ENCODE measurements at regions not wholly inside any gene's neighbourhood (a gene's known extent, or its start where the extent isn't known, plus 50 kb on each side); places are given as distances from the start of the nearest gene placed in this dataset.

- no peaks in the 10 kb centered on the region for H3K36me3 ChIP-seq (ENCODE audit: insufficient read depth)
- H3K27ac Mint-ChIP-seq: no peak overlapping the region
Measured at GRCh38 chr14:83041224-83041623, 1507.6 kb upstream of the SEL1L start.

GRCh38 chr14:83042858-83043257, 1509.2 kb upstream of the SEL1L start:
- H3K27me3 Mint-ChIP-seq (ENCODE audit: insufficient read depth, low read depth, poor library complexity): no peaks in the 10 kb centered on the region
- H3K27me3 ChIP-seq (ENCODE audit: insufficient read depth): no peaks in the 10 kb centered on the region
- H4K20me1 ChIP-seq (replicated peaks; ENCODE audit: insufficient read depth): no peaks in the 10 kb centered on the region
- DNase-seq (ENCODE audit: low spot score) (no peak), ATAC-seq (no peak)
- no peaks in the 10 kb centered on the region for H3K79me2 ChIP-seq (replicated peaks; ENCODE audit: insufficient read depth)
- H3K9me3 Mint-ChIP-seq: peaks cover 4% of the 10 kb centered on the region; the same call in 1 of the 3 replicates
- H3K9me2 ChIP-seq (ENCODE audit: insufficient read depth): no peaks in the 10 kb centered on the region
- no peak overlapping the region for H3K27ac Mint-ChIP-seq
- H3K36me3 Mint-ChIP-seq (ENCODE audit: low read depth): no peaks in the 10 kb centered on the region
- no peaks in the 10 kb centered on the region for H3F3A ChIP-seq (replicated peaks; ENCODE audit: low read depth)
- H3K36me3 ChIP-seq (ENCODE audit: insufficient read depth): no peaks in the 10 kb centered on the region
- H3K4me1 Mint-ChIP-seq: peaks cover 7% of the 10 kb centered on the region; the same call in 2 of the 3 replicates
- TF ChIP-seq REST (IDR thresholded peaks at IDR 0.05; ENCODE audit: unreplicated experiment) (no peak), ETS1 (IDR thresholded peaks at IDR 0.05) (no peak), NANOG (IDR thresholded peaks at IDR 0.05; ENCODE audit: borderline replicate concordance) (no peak), CTCF (conservative IDR thresholded peaks at IDR 0.05; ENCODE audit: low read depth in 2 of 2) (no peak)
- H3K4me2 ChIP-seq: no peak overlapping the region
- H3K4me3 ChIP-seq: no peak overlapping the region
- H3K4me3 Mint-ChIP-seq: no peak overlapping the region
- no peak overlapping the region for H2AFZ ChIP-seq
- no peak overlapping the region for H3K27ac ChIP-seq (ENCODE audit: low read depth)
- H3K4me1 ChIP-seq (ENCODE audit: insufficient read depth): no peaks in the 10 kb centered on the region

More at GRCh38 chr14:83041224-83041623, 1507.6 kb upstream of the SEL1L start:
- ATAC-seq (no peak), DNase-seq (ENCODE audit: low spot score) (no peak)
- Histone ChIP-seq H4K20me1 (replicated peaks; ENCODE audit: insufficient read depth) (no peaks in the 10 kb centered on the region), H3K79me2 (replicated peaks; ENCODE audit: insufficient read depth) (no peaks in the 10 kb centered on the region), H3K4me3 (no peak overlapping the region), H3K27ac (ENCODE audit: low read depth) (no peak overlapping the region), H2AFZ (no peak overlapping the region), H3F3A (replicated peaks; ENCODE audit: low read depth) (no peaks in the 10 kb centered on the region), H3K4me1 (ENCODE audit: insufficient read depth) (no peaks in the 10 kb centered on the region), H3K9me2 (ENCODE audit: insufficient read depth) (no peaks in the 10 kb centered on the region), H3K27me3 (ENCODE audit: insufficient read depth) (no peaks in the 10 kb centered on the region), H3K4me2 (no peak overlapping the region)
- peaks cover 7% of the 10 kb centered on the region; the same call in 2 of the 3 replicates for H3K4me1 Mint-ChIP-seq
- H3K36me3 Mint-ChIP-seq (ENCODE audit: low read depth): no peaks in the 10 kb centered on the region
- TF ChIP-seq EZH2phosphoT487 (IDR thresholded peaks at IDR 0.05; ENCODE audit: unreplicated experiment) (no peak), ZNF114 (CRISPR knock-in tag; IDR thresholded peaks at IDR 0.05) (no peak), ETS1 (IDR thresholded peaks at IDR 0.05) (no peak), CREB1 (CRISPR knock-in tag; IDR thresholded peaks at IDR 0.05; ENCODE audit: low read depth) (no peak), REST (IDR thresholded peaks at IDR 0.05; ENCODE audit: unreplicated experiment) (no peak)
- H3K27me3 Mint-ChIP-seq (ENCODE audit: insufficient read depth, low read depth, poor library complexity): no peaks in the 10 kb centered on the region
- H3K9me3 Mint-ChIP-seq: peaks cover 7% of the 10 kb centered on the region; the same call in 2 of the 3 replicates
- H3K4me3 Mint-ChIP-seq: no peak overlapping the region

Measured in GM23338 (cell line).